ENCODE measurements at regions not wholly inside any gene's neighbourhood (a gene's known extent, or its start where the extent isn't known, plus 50 kb on each side); places are given as distances from the start of the nearest gene placed in this dataset.

- in situ Hi-C loops (cut with MboI; ENCODE audit: low pct_unique_long_range_greater_than_20kb, low sequenced_read_pairs, unreplicated experiment) = no loop called here
- no peak for DNase-seq (ENCODE audit: low spot score)
- no peak for TF ChIP-seq CTCF (IDR thresholded peaks at IDR 0.05; ENCODE audit: extremely low read depth, insufficient read depth, missing control alignments)
These were observed 245.3 kb downstream of the TBXT start for GRCh38 chr6:165922309-165922794.

- no peak for DNase-seq (ENCODE audit: low spot score)
- TF ChIP-seq CTCF (IDR thresholded peaks at IDR 0.05; ENCODE audit: extremely low read depth, insufficient read depth, missing control alignments) = no peak
- in situ Hi-C loops (cut with MboI; ENCODE audit: low pct_unique_long_range_greater_than_20kb, low sequenced_read_pairs, unreplicated experiment) = no loop called here
These were observed 246.6 kb downstream of the TBXT start for GRCh38 chr6:165920896-165921671.

- no peak for DNase-seq (ENCODE audit: low spot score)
- TF ChIP-seq CTCF (IDR thresholded peaks at IDR 0.05; ENCODE audit: extremely low read depth, insufficient read depth, missing control alignments) = no peak
- in situ Hi-C loops (cut with MboI; ENCODE audit: low pct_unique_long_range_greater_than_20kb, low sequenced_read_pairs, unreplicated experiment) = no loop called here
These were observed 250.1 kb downstream of the TBXT start for GRCh38 chr6:165917576-165917975.

- no peak for TF ChIP-seq CTCF (IDR thresholded peaks at IDR 0.05; ENCODE audit: extremely low read depth, insufficient read depth, missing control alignments)
- in situ Hi-C loops (cut with MboI; ENCODE audit: low pct_unique_long_range_greater_than_20kb, low sequenced_read_pairs, unreplicated experiment) = no loop called here
- no peak for DNase-seq (ENCODE audit: low spot score)
These were observed 252.2 kb upstream of the PDE10A start for GRCh38 chr6:165915022-165915770.

GRCh38 chr6:165913676-165914570 is 250.9 kb upstream of the PDE10A start:
- DNase-seq (ENCODE audit: low spot score) = no peak
- no peak for TF ChIP-seq CTCF (IDR thresholded peaks at IDR 0.05; ENCODE audit: extremely low read depth, insufficient read depth, missing control alignments)
- in situ Hi-C loops (cut with MboI; ENCODE audit: low pct_unique_long_range_greater_than_20kb, low sequenced_read_pairs, unreplicated experiment) = no loop called here

Data from GM13977 (cell line).